ENCODE measurements at regions not wholly inside any gene's neighbourhood (a gene's known extent, or its start where the extent isn't known, plus 50 kb on each side); places are given as distances from the start of the nearest gene placed in this dataset.

DNA sequence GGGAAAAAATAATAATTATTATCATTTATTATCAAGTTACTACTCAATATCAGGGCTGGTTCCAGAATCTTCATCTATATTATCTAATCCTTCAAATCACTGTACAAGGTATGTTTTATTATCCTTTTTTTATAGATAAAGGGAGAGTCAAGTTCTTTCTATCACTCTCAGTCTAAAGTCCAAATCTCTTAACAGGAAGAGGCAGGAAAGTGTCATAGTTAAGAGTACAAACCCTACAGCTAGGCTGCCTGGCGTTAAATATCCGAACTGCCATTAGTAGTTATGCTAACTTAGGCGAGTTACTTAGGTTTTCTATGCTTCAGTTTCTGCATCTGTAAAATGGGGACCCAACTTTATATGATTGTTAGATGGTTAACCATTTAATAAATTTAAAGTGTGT is 99.4 kb upstream of the CCDC91 start:
- TF ChIP-seq, protein P1, sequence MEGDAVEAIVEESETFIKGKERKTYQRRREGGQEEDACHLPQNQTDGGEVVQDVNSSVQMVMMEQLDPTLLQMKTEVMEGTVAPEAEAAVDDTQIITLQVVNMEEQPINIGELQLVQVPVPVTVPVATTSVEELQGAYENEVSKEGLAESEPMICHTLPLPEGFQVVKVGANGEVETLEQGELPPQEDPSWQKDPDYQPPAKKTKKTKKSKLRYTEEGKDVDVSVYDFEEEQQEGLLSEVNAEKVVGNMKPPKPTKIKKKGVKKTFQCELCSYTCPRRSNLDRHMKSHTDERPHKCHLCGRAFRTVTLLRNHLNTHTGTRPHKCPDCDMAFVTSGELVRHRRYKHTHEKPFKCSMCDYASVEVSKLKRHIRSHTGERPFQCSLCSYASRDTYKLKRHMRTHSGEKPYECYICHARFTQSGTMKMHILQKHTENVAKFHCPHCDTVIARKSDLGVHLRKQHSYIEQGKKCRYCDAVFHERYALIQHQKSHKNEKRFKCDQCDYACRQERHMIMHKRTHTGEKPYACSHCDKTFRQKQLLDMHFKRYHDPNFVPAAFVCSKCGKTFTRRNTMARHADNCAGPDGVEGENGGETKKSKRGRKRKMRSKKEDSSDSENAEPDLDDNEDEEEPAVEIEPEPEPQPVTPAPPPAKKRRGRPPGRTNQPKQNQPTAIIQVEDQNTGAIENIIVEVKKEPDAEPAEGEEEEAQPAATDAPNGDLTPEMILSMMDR (IDR thresholded peaks at IDR 0.05; ENCODE audit: extremely low read depth in 1 of 2, insufficient read depth in 1 of 2, low read depth in 1 of 2, low read length in 2 of 2), result no peak
- no peak for TF ChIP-seq POLR2AphosphoS5 (IDR thresholded peaks at IDR 0.05; ENCODE audit: insufficient read depth, low read depth, low read length)
- TF ChIP-seq EZH2 (IDR thresholded peaks at IDR 0.05; ENCODE audit: borderline replicate concordance, low read depth, low read length, severe bottlenecking), result no peak
- TF ChIP-seq POLR2A (IDR thresholded peaks at IDR 0.05; ENCODE audit: low read depth, low read length), result no peak
- no peak for TF ChIP-seq MAX (IDR thresholded peaks at IDR 0.05; ENCODE audit: insufficient read depth, insufficient read length)
